ENCODE measurements at regions not wholly inside any gene's neighbourhood (a gene's known extent, or its start where the extent isn't known, plus 50 kb on each side); places are given as distances from the start of the nearest gene placed in this dataset.

DNA sequence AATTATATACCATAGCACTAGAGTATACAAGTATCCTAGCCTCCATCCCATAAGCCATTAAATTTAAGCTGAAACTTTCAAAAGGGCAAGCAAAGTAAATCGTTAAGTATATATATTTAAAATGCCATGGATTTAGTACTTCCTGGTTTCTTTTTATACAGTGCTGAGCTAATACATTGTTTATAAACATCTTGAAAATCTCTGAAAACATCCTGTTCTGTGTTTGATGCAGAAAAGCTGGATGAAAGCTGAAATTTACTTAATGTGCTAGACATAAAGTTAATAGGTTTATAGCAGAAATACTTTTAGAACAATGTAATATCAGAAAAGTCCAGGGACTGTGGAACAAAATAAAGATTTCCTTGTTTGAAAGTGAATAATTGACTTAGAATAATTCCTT, 875.4 kb downstream of the SLITRK6 start:
- TF ChIP-seq, protein P1, sequence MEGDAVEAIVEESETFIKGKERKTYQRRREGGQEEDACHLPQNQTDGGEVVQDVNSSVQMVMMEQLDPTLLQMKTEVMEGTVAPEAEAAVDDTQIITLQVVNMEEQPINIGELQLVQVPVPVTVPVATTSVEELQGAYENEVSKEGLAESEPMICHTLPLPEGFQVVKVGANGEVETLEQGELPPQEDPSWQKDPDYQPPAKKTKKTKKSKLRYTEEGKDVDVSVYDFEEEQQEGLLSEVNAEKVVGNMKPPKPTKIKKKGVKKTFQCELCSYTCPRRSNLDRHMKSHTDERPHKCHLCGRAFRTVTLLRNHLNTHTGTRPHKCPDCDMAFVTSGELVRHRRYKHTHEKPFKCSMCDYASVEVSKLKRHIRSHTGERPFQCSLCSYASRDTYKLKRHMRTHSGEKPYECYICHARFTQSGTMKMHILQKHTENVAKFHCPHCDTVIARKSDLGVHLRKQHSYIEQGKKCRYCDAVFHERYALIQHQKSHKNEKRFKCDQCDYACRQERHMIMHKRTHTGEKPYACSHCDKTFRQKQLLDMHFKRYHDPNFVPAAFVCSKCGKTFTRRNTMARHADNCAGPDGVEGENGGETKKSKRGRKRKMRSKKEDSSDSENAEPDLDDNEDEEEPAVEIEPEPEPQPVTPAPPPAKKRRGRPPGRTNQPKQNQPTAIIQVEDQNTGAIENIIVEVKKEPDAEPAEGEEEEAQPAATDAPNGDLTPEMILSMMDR (IDR thresholded peaks at IDR 0.05), result no peak
- no peak for TF ChIP-seq EZH2 (IDR thresholded peaks at IDR 0.05; ENCODE audit: borderline replicate concordance, insufficient read depth, low read depth, low read length, poor library complexity, severe bottlenecking)

Measured in B cell (primary cell).